ENCODE measurements at regions not wholly inside any gene's neighbourhood (a gene's known extent, or its start where the extent isn't known, plus 50 kb on each side); places are given as distances from the start of the nearest gene placed in this dataset.

DNA sequence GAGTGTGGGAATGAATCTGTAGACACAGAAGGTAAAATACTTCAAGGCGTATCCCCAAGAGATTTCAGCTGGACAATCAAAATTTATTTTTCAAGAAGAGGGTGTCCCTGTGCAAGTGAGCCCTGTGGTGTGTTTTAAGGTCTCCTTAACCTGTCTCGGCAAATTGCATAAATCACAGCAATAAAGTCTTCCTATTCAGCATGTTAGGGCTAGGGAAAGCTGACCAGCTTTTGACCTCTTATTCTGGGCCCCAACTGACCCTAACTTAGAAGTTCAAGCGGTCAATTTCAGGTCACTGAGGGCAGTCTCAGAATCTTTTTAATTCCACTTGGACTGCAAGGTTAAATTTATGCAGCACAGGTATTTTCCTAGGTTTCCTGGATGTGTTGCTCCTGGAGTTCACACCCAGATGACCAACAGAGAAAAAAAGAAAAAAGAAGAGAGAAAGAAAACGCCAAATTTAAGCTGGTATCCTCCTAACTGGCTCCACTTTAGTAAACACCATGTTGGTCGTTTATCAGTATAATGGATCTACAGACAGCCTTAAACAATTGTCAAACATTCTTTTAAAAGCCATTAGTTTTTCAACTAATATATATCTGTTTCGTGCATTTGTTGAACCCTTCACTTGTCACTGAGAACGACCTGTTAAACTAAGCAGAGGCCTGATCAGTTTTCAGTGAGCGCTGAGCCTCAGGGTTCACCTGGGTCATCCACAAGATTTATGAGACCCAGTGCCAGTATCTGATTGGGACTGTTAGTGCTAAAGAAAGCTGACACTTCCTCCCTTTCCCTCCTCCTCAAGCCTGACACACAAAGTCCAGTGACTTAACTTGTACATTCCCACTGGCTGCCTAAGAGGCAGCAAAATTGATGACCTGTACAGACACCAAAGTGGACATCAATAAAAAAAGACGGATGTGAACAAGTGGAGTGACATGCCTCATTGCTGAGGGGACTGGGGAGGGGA, 546.1 kb downstream of the NR2F1-AS1 start:
- TF ChIP-seq, protein P1, sequence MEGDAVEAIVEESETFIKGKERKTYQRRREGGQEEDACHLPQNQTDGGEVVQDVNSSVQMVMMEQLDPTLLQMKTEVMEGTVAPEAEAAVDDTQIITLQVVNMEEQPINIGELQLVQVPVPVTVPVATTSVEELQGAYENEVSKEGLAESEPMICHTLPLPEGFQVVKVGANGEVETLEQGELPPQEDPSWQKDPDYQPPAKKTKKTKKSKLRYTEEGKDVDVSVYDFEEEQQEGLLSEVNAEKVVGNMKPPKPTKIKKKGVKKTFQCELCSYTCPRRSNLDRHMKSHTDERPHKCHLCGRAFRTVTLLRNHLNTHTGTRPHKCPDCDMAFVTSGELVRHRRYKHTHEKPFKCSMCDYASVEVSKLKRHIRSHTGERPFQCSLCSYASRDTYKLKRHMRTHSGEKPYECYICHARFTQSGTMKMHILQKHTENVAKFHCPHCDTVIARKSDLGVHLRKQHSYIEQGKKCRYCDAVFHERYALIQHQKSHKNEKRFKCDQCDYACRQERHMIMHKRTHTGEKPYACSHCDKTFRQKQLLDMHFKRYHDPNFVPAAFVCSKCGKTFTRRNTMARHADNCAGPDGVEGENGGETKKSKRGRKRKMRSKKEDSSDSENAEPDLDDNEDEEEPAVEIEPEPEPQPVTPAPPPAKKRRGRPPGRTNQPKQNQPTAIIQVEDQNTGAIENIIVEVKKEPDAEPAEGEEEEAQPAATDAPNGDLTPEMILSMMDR (conservative IDR thresholded peaks at IDR 0.05) = no peak
- no peak for TF ChIP-seq ZFX (IDR thresholded peaks at IDR 0.05)
